Uterus (tissue), 3 donors: ENCODE measurements at regions not wholly inside any gene's neighbourhood (a gene's known extent, or its start where the extent isn't known, plus 50 kb on each side); places are given as distances from the start of the nearest gene placed in this dataset.

ENCODE experiments used
- DNase-seq, 2 donors: peaks; one replicate each; pipeline ENCODE4 v3.0.0-alpha.2; 2019 to 2020
- H3K27ac ChIP-seq, 2 donors: fragments of 200-600 bp; sonication (generic); 1 replicate in 1 of 2; 2 replicates in 1 of 2; pipeline ENCODE4 v1.5.1; 2016 to 2018
- H3K27me3 ChIP-seq, 2 donors: fragments of 200-600 bp; sonication (generic); one replicate each; pipeline ENCODE4 v1.5.1; 2018 to 2019; ENCODE audit warnings: control low read depth in 1 of 2
- H3K36me3 ChIP-seq, 2 donors: fragments of 200-600 bp; sonication (generic); one replicate each; pipeline ENCODE4 v1.5.1; 2019; ENCODE audit warnings: control low read depth in 1 of 2
- H3K4me1 ChIP-seq, 2 donors: fragments of 200-600 bp; sonication (generic); one replicate each; pipeline ENCODE4 v1.5.1; 2018 to 2019; ENCODE audit warnings: control low read depth in 1 of 2
- H3K4me3 ChIP-seq, 2 donors: fragments of 200-600 bp; sonication (generic); 1 replicate in 1 of 2; 2 replicates in 1 of 2; pipeline ENCODE4 v1.5.1; 2018 to 2019; ENCODE audit warnings: mild to moderate bottlenecking in 1 of 2
- H3K9me3 ChIP-seq, 2 donors: fragments of 200-600 bp; sonication (generic); one replicate each; pipeline ENCODE4 v1.5.1; 2019; ENCODE audit warnings: control low read depth in 1 of 2
- CTCF ChIP-seq, 4 experiments: fragments of 200-600 bp in 2 of 4; fragments of 450-650 bp in 2 of 4; sonication (generic) in 2 of 4; IDR thresholded peaks; one replicate each; pipeline ENCODE4 v1.5.1; 2016 to 2019; ENCODE audit warnings: antibody characterized with exemption in 4 of 4, mild to moderate bottlenecking in 2 of 4, moderate library complexity in 1 of 4
- POLR2A ChIP-seq, 2 donors: fragments of 450-650 bp; IDR thresholded peaks; one replicate each; pipeline ENCODE4 v1.6.1; 2016; ENCODE audit warnings: antibody characterized with exemption in 2 of 2, mild to moderate bottlenecking in 1 of 2, moderate library complexity in 1 of 2
- intact Hi-C: fragments of 100-400 bp; cut with DNase I; formaldehyde crosslinking; loops from one replicate; pipeline ENCODE4 v1.15.1; 2023; ENCODE audit warnings: low total_unique reads
- donor health status: DM: yes; HTN: yes; CAD: no.

- H3K36me3 ChIP-seq, result no peaks in the 10 kb centered on the region
- no peak overlapping the region for H3K4me3 ChIP-seq
- no peak overlapping the region for H3K27ac ChIP-seq
- DNase-seq, result no peak
- H3K27me3 ChIP-seq, result no peaks in the 10 kb centered on the region
- no peaks in the 10 kb centered on the region for H3K4me1 ChIP-seq
- TF ChIP-seq CTCF (IDR thresholded peaks at IDR 0.05), result no peak
- TF ChIP-seq POLR2A (IDR thresholded peaks at IDR 0.05), result no peak
- intact Hi-C loops, result no loop called here
- H3K9me3 ChIP-seq, result no peaks in the 10 kb centered on the region
These were observed 419.9 kb downstream of the NR2F2 start for GRCh38 chr15:96750361-96750760.

DNA sequence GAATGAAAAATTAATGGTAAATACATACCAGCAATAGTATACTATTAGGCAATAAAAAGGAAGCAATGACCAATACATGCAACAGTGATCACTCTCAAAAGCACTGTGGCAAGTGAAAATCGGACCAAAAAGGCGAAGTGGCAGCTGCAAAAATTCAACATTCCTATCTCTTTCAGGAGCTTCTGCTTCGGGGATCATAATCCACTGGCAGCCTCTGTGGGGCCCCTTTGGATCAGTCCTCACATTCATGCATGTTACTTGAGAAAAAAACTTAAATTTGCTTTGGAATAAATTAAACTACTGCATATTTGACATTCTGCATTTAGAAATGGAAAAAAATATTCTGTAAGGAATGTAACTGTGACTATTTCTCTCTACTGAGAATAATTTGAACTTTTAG, 425.6 kb downstream of the NR2F2 start:
- Histone ChIP-seq H3K9me3 (no peaks in the 10 kb centered on the region), H3K27me3 (no peaks in the 10 kb centered on the region), H3K4me3 (no peak overlapping the region), H3K4me1 (no peaks in the 10 kb centered on the region), H3K36me3 (no peaks in the 10 kb centered on the region), H3K27ac (no peak overlapping the region)
- intact Hi-C loops, result no loop called here
- DNase-seq, result no peak
- TF ChIP-seq CTCF (IDR thresholded peaks at IDR 0.05) (no peak), POLR2A (IDR thresholded peaks at IDR 0.05) (no peak)

- no peak for DNase-seq
- Histone ChIP-seq H3K27ac (no peak overlapping the region), H3K4me3 (no peak overlapping the region), H3K9me3 (no peaks in the 10 kb centered on the region), H3K4me1 (no peaks in the 10 kb centered on the region), H3K27me3 (no peaks in the 10 kb centered on the region), H3K36me3 (no peaks in the 10 kb centered on the region)
- TF ChIP-seq POLR2A (IDR thresholded peaks at IDR 0.05), result no peak
- no peak for TF ChIP-seq CTCF (IDR thresholded peaks at IDR 0.05)
- intact Hi-C loops, result no loop called here
These were observed 426.2 kb downstream of the NR2F2 start for GRCh38 chr15:96756656-96757055.

GRCh38 chr15:96762566-96762965, 432.1 kb downstream of the NR2F2 start:
- Histone ChIP-seq H3K9me3 (no peaks in the 10 kb centered on the region), H3K27me3 (no peaks in the 10 kb centered on the region), H3K4me1 (no peaks in the 10 kb centered on the region), H3K27ac (no peak overlapping the region), H3K36me3 (no peaks in the 10 kb centered on the region), H3K4me3 (no peak overlapping the region)
- TF ChIP-seq CTCF (IDR thresholded peaks at IDR 0.05) (no peak), POLR2A (IDR thresholded peaks at IDR 0.05) (no peak)
- intact Hi-C loops, result no loop called here
- no peak for DNase-seq

DNA sequence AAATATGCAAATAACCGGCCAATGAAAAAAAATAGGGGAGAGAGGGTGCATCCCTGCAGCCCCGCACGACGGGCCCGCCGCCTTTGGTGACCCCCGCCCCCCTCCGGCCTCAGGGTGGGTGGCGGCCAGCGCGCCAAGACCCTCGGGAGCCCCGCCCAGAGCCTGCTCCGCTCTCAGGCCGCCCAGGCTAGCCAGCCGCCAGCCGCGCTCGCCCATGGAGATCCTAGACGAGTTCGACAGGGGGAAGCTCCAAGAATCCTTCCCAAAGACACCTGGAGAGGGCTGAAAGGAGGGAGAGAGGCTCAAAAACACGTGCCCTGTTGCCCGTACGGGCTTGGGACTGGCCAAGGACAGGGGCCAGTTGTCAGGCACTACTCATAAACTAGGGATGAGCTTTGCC, 434.0 kb downstream of the NR2F2 start:
- DNase-seq, result no peak
- no peaks in the 10 kb centered on the region for H3K27me3 ChIP-seq
- H3K27ac ChIP-seq, result no peak overlapping the region
- TF ChIP-seq POLR2A (IDR thresholded peaks at IDR 0.05) (no peak), CTCF (IDR thresholded peaks at IDR 0.05) (no peak)
- H3K4me1 ChIP-seq, result no peaks in the 10 kb centered on the region
- H3K4me3 ChIP-seq, result no peak overlapping the region
- no peaks in the 10 kb centered on the region for H3K9me3 ChIP-seq
- H3K36me3 ChIP-seq, result no peaks in the 10 kb centered on the region
- intact Hi-C loops, result no loop called here
